ENCODE measurements at regions not wholly inside any gene's neighbourhood (a gene's known extent, or its start where the extent isn't known, plus 50 kb on each side); places are given as distances from the start of the nearest gene placed in this dataset.

DNA sequence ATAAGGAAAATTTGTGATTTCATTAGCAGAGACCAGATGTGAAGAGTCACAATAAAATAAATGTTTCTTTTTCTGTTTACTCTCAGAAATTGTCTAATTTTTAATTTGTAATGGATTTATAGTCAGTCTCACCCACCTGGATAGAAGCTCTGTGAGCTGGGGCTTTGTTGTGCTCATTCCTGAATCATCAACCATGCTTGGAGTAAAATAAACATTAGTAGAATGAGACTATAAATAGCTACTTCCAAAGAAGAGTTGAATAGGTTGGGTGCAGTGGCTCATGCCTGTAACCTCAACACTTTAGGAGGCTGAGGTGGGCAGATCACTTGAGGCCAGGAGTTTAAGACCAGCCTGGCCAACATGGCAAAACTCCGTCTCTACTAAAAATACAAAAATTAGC, 185.3 kb upstream of the FBXO33 start:
- TF ChIP-seq, protein P1, sequence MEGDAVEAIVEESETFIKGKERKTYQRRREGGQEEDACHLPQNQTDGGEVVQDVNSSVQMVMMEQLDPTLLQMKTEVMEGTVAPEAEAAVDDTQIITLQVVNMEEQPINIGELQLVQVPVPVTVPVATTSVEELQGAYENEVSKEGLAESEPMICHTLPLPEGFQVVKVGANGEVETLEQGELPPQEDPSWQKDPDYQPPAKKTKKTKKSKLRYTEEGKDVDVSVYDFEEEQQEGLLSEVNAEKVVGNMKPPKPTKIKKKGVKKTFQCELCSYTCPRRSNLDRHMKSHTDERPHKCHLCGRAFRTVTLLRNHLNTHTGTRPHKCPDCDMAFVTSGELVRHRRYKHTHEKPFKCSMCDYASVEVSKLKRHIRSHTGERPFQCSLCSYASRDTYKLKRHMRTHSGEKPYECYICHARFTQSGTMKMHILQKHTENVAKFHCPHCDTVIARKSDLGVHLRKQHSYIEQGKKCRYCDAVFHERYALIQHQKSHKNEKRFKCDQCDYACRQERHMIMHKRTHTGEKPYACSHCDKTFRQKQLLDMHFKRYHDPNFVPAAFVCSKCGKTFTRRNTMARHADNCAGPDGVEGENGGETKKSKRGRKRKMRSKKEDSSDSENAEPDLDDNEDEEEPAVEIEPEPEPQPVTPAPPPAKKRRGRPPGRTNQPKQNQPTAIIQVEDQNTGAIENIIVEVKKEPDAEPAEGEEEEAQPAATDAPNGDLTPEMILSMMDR (IDR thresholded peaks at IDR 0.05): no peak
- no peak for TF ChIP-seq POLR2AphosphoS5 (IDR thresholded peaks at IDR 0.05; ENCODE audit: low read depth, low read length)
- no peak for TF ChIP-seq SIN3A (IDR thresholded peaks at IDR 0.05; ENCODE audit: borderline replicate concordance, insufficient read depth, low read depth, low read length)
- TF ChIP-seq TCF7L2 (IDR thresholded peaks at IDR 0.05; ENCODE audit: low read depth, low read length): no peak

All from Panc1 (cell line).